SK-N-SH (cell line): ENCODE measurements at regions not wholly inside any gene's neighbourhood (a gene's known extent, or its start where the extent isn't known, plus 50 kb on each side); places are given as distances from the start of the nearest gene placed in this dataset.
A peak's percentile ranks its signal among the peaks of the same experiment; 100 is the strongest.

Experiments
- CTCF ChIA-PET: fragments of 300-600, 350-600 bp; formaldehyde crosslinking; extraction: SDS; loops from one replicate; lab custom pipeline; 2021; lab: Yijun Ruan, JAX
- POLR2A ChIA-PET: fragments of 350-600 bp; sonication (Branson Sonifier 250); formaldehyde crosslinking; extraction: SDS; loops from one replicate; lab custom pipeline; 2020; ENCODE audit warnings: antibody characterized with exemption, inconsistent platforms; lab: Yijun Ruan, JAX
- DNase-seq: peaks from one replicate; pipeline ENCODE4 v3.0.0; 2012
- H2AFZ ChIP-seq: fragments of 200-600 bp; sonication (generic); 2 replicates; pipeline ENCODE4 v1.8.1; 2016; ENCODE audit warnings: antibody characterized with exemption, mild to moderate bottlenecking, low read depth
- H3F3A ChIP-seq: fragments of 200-600 bp; sonication (generic); replicated peaks from 2 replicates; pipeline ENCODE3; 2016; ENCODE audit warnings: antibody characterized with exemption, mild to moderate bottlenecking; ENCODE audit not compliant: insufficient read depth
- H3K27ac ChIP-seq, 2 experiments: fragments of 200-500 bp in 1 of 2; fragments of 200-600 bp in 1 of 2; sonication (Bioruptor generic) in 1 of 2; sonication (generic), shearing (Covaris generic) in 1 of 2; 2 replicates each; pipeline versions ENCODE4 v1.5.1 to v1.6.1; 2014 to 2016; ENCODE audit warnings: low read depth in 2 of 2, inconsistent platforms in 1 of 2, low read length in 1 of 2, mild to moderate bottlenecking in 1 of 2, mixed read lengths in 1 of 2
- H3K27me3 ChIP-seq: fragments of 200-600 bp; sonication (generic), shearing (Covaris generic); 2 replicates; pipeline ENCODE4 v1.6.1; 2016; ENCODE audit warnings: mixed run types; ENCODE audit not compliant: insufficient read depth
- H3K36me3 ChIP-seq, 2 experiments: fragments of 200-500 bp in 1 of 2; fragments of 200-600 bp in 1 of 2; sonication (Bioruptor generic) in 1 of 2; sonication (generic) in 1 of 2; replicated peaks in 1 of 2; 2 replicates each; pipeline versions ENCODE3 to v1.5.1; 2014 to 2016; ENCODE audit warnings: low read length in 1 of 2, mild to moderate bottlenecking in 1 of 2; ENCODE audit not compliant: insufficient read depth in 2 of 2, control insufficient read depth in 1 of 2
- H3K4me1 ChIP-seq, 2 experiments: fragments of 200-500 bp in 1 of 2; fragments of 200-600 bp in 1 of 2; sonication (Bioruptor generic) in 1 of 2; sonication (generic), shearing (Covaris generic) in 1 of 2; 2 replicates each; pipeline versions ENCODE4 v1.5.1 to v1.6.1; 2014 to 2016; ENCODE audit warnings: low read depth in 1 of 2, low read length in 1 of 2, mixed run types in 1 of 2; ENCODE audit not compliant: insufficient read depth in 2 of 2, control insufficient read depth in 1 of 2
- H3K4me2 ChIP-seq: fragments of 200-600 bp; sonication (generic), shearing (Covaris generic); 2 replicates; pipeline ENCODE4 v1.6.1; 2017; ENCODE audit warnings: mixed run types
- H3K4me3 ChIP-seq, 2 experiments: fragments of 200-500 bp in 1 of 2; fragments of 200-600 bp in 1 of 2; sonication (Bioruptor generic) in 1 of 2; sonication (generic), shearing (Covaris generic) in 1 of 2; 2 replicates each; pipeline versions ENCODE4 v1.5.1 to v1.8.1; 2014 to 2016; ENCODE audit warnings: low read depth in 2 of 2, inconsistent platforms in 1 of 2, low read length in 1 of 2, mild to moderate bottlenecking in 1 of 2, mixed read lengths in 1 of 2, moderate library complexity in 1 of 2
- H3K79me2 ChIP-seq: fragments of 200-600 bp; sonication (generic); 2 replicates; pipeline ENCODE4 v1.8.1; 2017; ENCODE audit warnings: mild to moderate bottlenecking; ENCODE audit not compliant: insufficient read depth
- H3K9ac ChIP-seq: fragments of 200-600 bp; sonication (generic); 2 replicates; pipeline ENCODE4 v1.6.1; 2017; ENCODE audit warnings: mixed run types
- H3K9me2 ChIP-seq: fragments of 200-600 bp; sonication (generic); 2 replicates; pipeline ENCODE4 v1.6.1; 2017; ENCODE audit warnings: mixed run types
- H3K9me3 ChIP-seq: fragments of 200-600 bp; sonication (generic); 2 replicates; pipeline ENCODE4 v1.6.1; 2017; ENCODE audit warnings: mixed run types, mild to moderate bottlenecking, moderate library complexity
- H4K20me1 ChIP-seq: fragments of 200-600 bp; sonication (generic); 2 replicates; pipeline ENCODE4 v1.6.1; 2017; ENCODE audit warnings: mild to moderate bottlenecking, mixed run types; ENCODE audit not compliant: insufficient read depth
- ELF1 ChIP-seq: IDR thresholded peaks from 2 replicates; pipeline ENCODE4 v1.4.0; 2012
- EP300 ChIP-seq, 2 experiments: IDR thresholded peaks; 2 replicates each; pipeline versions ENCODE4 v1.4.0 to v1.6.1; 2012; ENCODE audit warnings: borderline replicate concordance in 1 of 2, low read depth in 1 of 2, low read length in 1 of 2
- FOSL2 ChIP-seq: IDR thresholded peaks from 2 replicates; pipeline ENCODE4 v1.4.0; 2012; ENCODE audit warnings: low read depth, mild to moderate bottlenecking, moderate library complexity, borderline replicate concordance
- FOXJ3 ChIP-seq: sonication (generic); formaldehyde crosslinking; IDR thresholded peaks from 2 replicates; pipeline ENCODE4 v1.5.1; 2020; ENCODE audit warnings: mild to moderate bottlenecking, missing genetic modification reagents
- FOXM1 ChIP-seq: IDR thresholded peaks from 2 replicates; pipeline ENCODE4 v1.4.0; 2012; ENCODE audit warnings: low read depth, mild to moderate bottlenecking
- GATA2 ChIP-seq: sonication (generic); formaldehyde crosslinking; IDR thresholded peaks from 2 replicates; pipeline ENCODE4 v1.5.0; 2020; ENCODE audit warnings: mild to moderate bottlenecking, missing genetic modification reagents
- IRF3 ChIP-seq: fragments of 150-350 bp; IDR thresholded peaks from 2 replicates; pipeline ENCODE4 v1.6.1; 2016; ENCODE audit warnings: mild to moderate bottlenecking, low read depth, low read length
- MAX ChIP-seq: IDR thresholded peaks from 2 replicates; pipeline ENCODE4 v1.4.0; 2012; ENCODE audit warnings: low read depth
- MXI1 ChIP-seq: IDR thresholded peaks from 2 replicates; pipeline ENCODE4 v1.6.1; 2012; ENCODE audit warnings: mild to moderate bottlenecking, low read depth, low read length, improper control_type of control experiment
- NFIC ChIP-seq: IDR thresholded peaks from 2 replicates; pipeline ENCODE4 v1.4.0; 2012; ENCODE audit warnings: borderline replicate concordance
- PBX3 ChIP-seq: IDR thresholded peaks from 2 replicates; pipeline ENCODE4; 2012
- REST ChIP-seq: IDR thresholded peaks from 2 replicates; pipeline ENCODE4 v1.6.1; 2012; ENCODE audit warnings: mild to moderate bottlenecking, low read depth, low read length, moderate library complexity
- RFX5 ChIP-seq: IDR thresholded peaks from 2 replicates; pipeline ENCODE4 v1.6.1; 2012; ENCODE audit warnings: mild to moderate bottlenecking, improper control_type of control experiment, low read length
- RXRA ChIP-seq: IDR thresholded peaks from 2 replicates; pipeline ENCODE4 v1.4.0; 2012; ENCODE audit warnings: low read depth, mild to moderate bottlenecking, borderline replicate concordance
- SIN3A ChIP-seq: IDR thresholded peaks from 2 replicates; pipeline ENCODE4 v1.6.1; 2012; ENCODE audit warnings: low read depth, mild to moderate bottlenecking, low read length, moderate library complexity, borderline replicate concordance
- SMC3 ChIP-seq: IDR thresholded peaks from 2 replicates; pipeline ENCODE4 v1.6.1; 2012; ENCODE audit warnings: low read depth, low read length, improper control_type of control experiment
- TAF1 ChIP-seq: IDR thresholded peaks from 2 replicates; pipeline ENCODE4 v1.6.1; 2012; ENCODE audit warnings: low read depth, mild to moderate bottlenecking, low read length, moderate library complexity, borderline replicate concordance
- TEAD4 ChIP-seq: IDR thresholded peaks from 2 replicates; pipeline ENCODE4 v1.4.0; 2012; ENCODE audit warnings: mild to moderate bottlenecking, borderline replicate concordance; ENCODE audit not compliant: insufficient read depth
- USF1 ChIP-seq: IDR thresholded peaks from 2 replicates; pipeline ENCODE4 v1.4.0; 2012; ENCODE audit warnings: low read depth, borderline replicate concordance
- ZBTB33 ChIP-seq: IDR thresholded peaks from 2 replicates; pipeline ENCODE4 v1.4.0; 2012; ENCODE audit warnings: low read depth, borderline replicate concordance
- WGBS: methylation state at CpG from one replicate; pipeline ENCODE4 v1.1.6; 2017; ENCODE audit warnings: low lambda C conversion rate; 5-methylcytosine and 5-hydroxymethylcytosine counted together
- TF ChIP-seq, protein P1 (sequence below): fragments of 150-350 bp; IDR thresholded peaks from 2 replicates; pipeline ENCODE4 v1.6.1; 2017; ENCODE audit warnings: antibody characterized with exemption, low read length, low read depth, borderline replicate concordance

- TF ChIP-seq PBX3: peak; percentile 91
- TF ChIP-seq MAX: no peak
- no peak for TF ChIP-seq USF1
- TF ChIP-seq FOXJ3 (CRISPR knock-in tag): no peak
- TF ChIP-seq, protein P1, sequence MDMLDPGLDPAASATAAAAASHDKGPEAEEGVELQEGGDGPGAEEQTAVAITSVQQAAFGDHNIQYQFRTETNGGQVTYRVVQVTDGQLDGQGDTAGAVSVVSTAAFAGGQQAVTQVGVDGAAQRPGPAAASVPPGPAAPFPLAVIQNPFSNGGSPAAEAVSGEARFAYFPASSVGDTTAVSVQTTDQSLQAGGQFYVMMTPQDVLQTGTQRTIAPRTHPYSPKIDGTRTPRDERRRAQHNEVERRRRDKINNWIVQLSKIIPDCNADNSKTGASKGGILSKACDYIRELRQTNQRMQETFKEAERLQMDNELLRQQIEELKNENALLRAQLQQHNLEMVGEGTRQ: no peak
- TF ChIP-seq FOXM1: no peak
- TF ChIP-seq RXRA: peak; percentile 58; the same call in 1 of the 2 replicates
These were observed 86.1 kb upstream of the SIRPA start (continued) for GRCh38 chr20:1809131-1809572.

- no peak for DNase-seq
- Histone ChIP-seq H3K79me2 (no peaks in the 10 kb centered on the region), H3K36me3 (no peaks in the 10 kb centered on the region), H3K4me3 (no peak overlapping the region), H2AFZ (no peak overlapping the region), H4K20me1 (no peaks in the 10 kb centered on the region), H3K9me3 (no peaks in the 10 kb centered on the region), H3K9ac (no peak overlapping the region), H3K4me2 (no peak overlapping the region), H3F3A (peaks cover 31% of the 10 kb centered on the region), H3K27me3 (no peaks in the 10 kb centered on the region), H3K4me1 (peaks cover 10 to 33% of the 10 kb centered on the region in 2 experiments; a peak in 3 of 4 replicates), H3K9me2 (no peaks in the 10 kb centered on the region), H3K27ac (no peak overlapping the region)
- POLR2A ChIA-PET: no interaction called here
- CTCF ChIA-PET: interaction anchor here (0.8 kb wide), 2 partner anchors 198 to 364 kb away, joined by 3 read pairs; no protein-coding TSS in a partner anchor
- 83% methylated on average over 6 of the region's 6 CpGs for WGBS
- TF ChIP-seq TEAD4 (no peak), RFX5 (no peak), SMC3 (no peak), ZBTB33 (no peak), IRF3 (no peak), MXI1 (no peak), REST (no peak), SIN3A (no peak), FOSL2 (no peak), USF1 (no peak), ELF1 (no peak), NFIC (no peak), TAF1 (no peak), GATA2 (no peak), FOXM1 (no peak), EP300 (IDR thresholded peaks at IDR 0.05; ENCODE audit: borderline replicate concordance in 1 of 2, low read depth in 1 of 2, low read length in 1 of 2) (no peak)
These were observed 87.1 kb upstream of the SIRPA start for GRCh38 chr20:1808101-1808500.
